HCT116 (cell line): ENCODE measurements at regions not wholly inside any gene's neighbourhood (a gene's known extent, or its start where the extent isn't known, plus 50 kb on each side); places are given as distances from the start of the nearest gene placed in this dataset.
A peak's percentile ranks its signal among the peaks of the same experiment; 100 is the strongest.

Experiments used
- ATAC-seq: fragments of 200-7000 bp; cut with Tn5 transposase; 2 replicates; pipeline ENCODE4 v1.9.1; 2020; ENCODE audit warnings: mild to moderate bottlenecking, moderate library complexity
- BruUV-seq: library from RNA; stranded (reverse); fragments of 400-500 nt; replicated peaks from 2 replicates; lab custom pipeline; 2021; lab: Mats Ljungman, UMichigan
- CTCF ChIA-PET: fragments of 300-600 bp; sonication (Branson Sonifier 250); formaldehyde crosslinking; loops from one replicate; lab custom pipeline; 2021; ENCODE audit warnings: antibody characterized with exemption; lab: Charles Lee
- POLR2A ChIA-PET: fragments of 300-600, 350-600 bp; sonication (Branson Sonifier 250); formaldehyde crosslinking; loops from one replicate; lab custom pipeline; 2021; ENCODE audit warnings: antibody characterized with exemption; lab: Charles Lee
- RAD21 ChIA-PET, 2 experiments: fragments of 300-600 bp; sonication (Branson Sonifier 250); formaldehyde crosslinking; loops; one replicate each; lab custom pipeline; 2023; ENCODE audit warnings: low total read pairs in 2 of 2; ENCODE audit not compliant: uncharacterized antibody in 2 of 2, unreplicated experiment in 2 of 2, low non-redundant PET in 1 of 2; lab: Charles Lee
- DNase-seq: peaks from one replicate; pipeline ENCODE4 v3.0.0-alpha.2; 2010; ENCODE audit warnings: low read depth, low spot score
- H2AFZ ChIP-seq: fragments of 200-600 bp; shearing (Covaris generic), sonication (generic); 2 replicates; pipeline ENCODE4 v1.6.1; 2017; ENCODE audit warnings: low read depth, mixed run types, mixed read lengths, antibody characterized with exemption, low read length; ENCODE audit not compliant: poor library complexity, severe bottlenecking
- H3K27ac ChIP-seq: 2 replicates; pipeline ENCODE4 v1.5.1; 2012; ENCODE audit warnings: low read depth, low read length
- H3K27me3 ChIP-seq: fragments of 200-600 bp; sonication (generic); 2 replicates; pipeline ENCODE4 v1.6.1; 2016; ENCODE audit warnings: mixed run types, low read length, mixed read lengths; ENCODE audit not compliant: insufficient read depth
- H3K36me3 ChIP-seq, 2 experiments: fragments of 200-500 bp in 1 of 2; fragments of 200-600 bp in 1 of 2; sonication (Bioruptor generic) in 1 of 2; sonication (generic) in 1 of 2; 2 replicates each; pipeline versions ENCODE4 v1.5.1 to v1.6.1; 2014 to 2016; ENCODE audit warnings: low read length in 2 of 2, inconsistent platforms in 1 of 2, mixed read lengths in 1 of 2, mixed run types in 1 of 2; ENCODE audit not compliant: insufficient read depth in 2 of 2, control insufficient read depth in 1 of 2
- H3K4me1 ChIP-seq, 2 experiments: fragments of 200-600 bp in 1 of 2; sonication (generic) in 1 of 2; 2 replicates each; pipeline versions ENCODE4 v1.5.1 to v1.6.1; 2012 to 2017; ENCODE audit warnings: low read length in 2 of 2, inconsistent platforms in 1 of 2, mild to moderate bottlenecking in 1 of 2, mixed read lengths in 1 of 2, mixed run types in 1 of 2, moderate library complexity in 1 of 2; ENCODE audit not compliant: insufficient read depth in 2 of 2, control insufficient read depth in 1 of 2
- H3K4me2 ChIP-seq: fragments of 200-600 bp; sonication (generic); 2 replicates; pipeline ENCODE4 v1.6.1; 2017; ENCODE audit warnings: mixed run types, low read length, mixed read lengths
- H3K4me3 ChIP-seq, 2 experiments: fragments of 200-600 bp in 1 of 2; sonication (generic) in 1 of 2; replicated peaks in 1 of 2; 2 replicates each; pipeline ENCODE4 v1.5.1; 2011 to 2016; ENCODE audit warnings: low read length in 2 of 2, control low read depth in 1 of 2, low read depth in 1 of 2, mild to moderate bottlenecking in 1 of 2, mixed read lengths in 1 of 2, mixed run types in 1 of 2
- H3K79me2 ChIP-seq: fragments of 200-600 bp; sonication (generic); 2 replicates; pipeline ENCODE4 v1.6.1; 2017; ENCODE audit warnings: mild to moderate bottlenecking, mixed run types, low read length, moderate library complexity, mixed read lengths; ENCODE audit not compliant: insufficient read depth
- H3K9ac ChIP-seq: fragments of 200-600 bp; sonication (generic); 2 replicates; pipeline ENCODE4 v1.6.1; 2016; ENCODE audit warnings: low read length, mixed read lengths
- H3K9me2 ChIP-seq: fragments of 200-600 bp; sonication (generic), shearing (Covaris generic); 2 replicates; pipeline ENCODE4 v1.6.1; 2017; ENCODE audit warnings: mixed run types, mild to moderate bottlenecking, moderate library complexity; ENCODE audit not compliant: insufficient read depth
- H3K9me3 ChIP-seq, 2 experiments: fragments of 200-500 bp in 1 of 2; fragments of 200-600 bp in 1 of 2; sonication (Bioruptor generic) in 1 of 2; sonication (generic) in 1 of 2; 2 replicates each; pipeline ENCODE4 v1.6.1; 2014 to 2017; ENCODE audit warnings: low read length in 2 of 2, mixed read lengths in 2 of 2, inconsistent platforms in 1 of 2, low read depth in 1 of 2, mild to moderate bottlenecking in 1 of 2, mixed run types in 1 of 2, moderate library complexity in 1 of 2; ENCODE audit not compliant: control insufficient read depth in 1 of 2, insufficient read depth in 1 of 2
- H4K20me1 ChIP-seq: fragments of 200-600 bp; sonication (generic), shearing (Covaris generic); 2 replicates; pipeline ENCODE4 v1.6.1; 2017; ENCODE audit warnings: mixed run types, mild to moderate bottlenecking, moderate library complexity; ENCODE audit not compliant: insufficient read depth
- CBX3 ChIP-seq: IDR thresholded peaks from 2 replicates; pipeline ENCODE4 v1.6.1; 2012; ENCODE audit warnings: low read depth
- CTCF ChIP-seq, 3 experiments: fragments of 200-600 bp in 1 of 3; sonication (generic) in 1 of 3; IDR thresholded peaks in 2 of 3; conservative IDR thresholded peaks in 1 of 3; 2 replicates each; pipeline ENCODE4 v1.5.1; 2012 to 2017; ENCODE audit warnings: low read depth in 2 of 3, low read length in 2 of 3, antibody characterized with exemption in 1 of 3, borderline replicate concordance in 1 of 3, control low read depth in 1 of 3, mild to moderate bottlenecking in 1 of 3, mixed read lengths in 1 of 3, mixed run types in 1 of 3, moderate library complexity in 1 of 3; ENCODE audit not compliant: insufficient read depth in 1 of 3
- EGR1 ChIP-seq: IDR thresholded peaks from 2 replicates; pipeline ENCODE4 v1.6.1; 2012; ENCODE audit warnings: low read depth
- ELF1 ChIP-seq: IDR thresholded peaks from 2 replicates; pipeline ENCODE4 v1.6.1; 2012; ENCODE audit warnings: low read depth, borderline replicate concordance
- EZH2 ChIP-seq: fragments of 200-600 bp; sonication (generic); IDR thresholded peaks from 2 replicates; pipeline ENCODE4 v1.6.1; 2017; ENCODE audit warnings: antibody characterized with exemption, mixed run types
- EZH2phosphoT487 ChIP-seq: fragments of 200-600 bp; IDR thresholded peaks from 2 replicates; pipeline ENCODE4 v1.6.1; 2018; ENCODE audit warnings: antibody characterized with exemption, borderline replicate concordance
- POLR2A ChIP-seq: IDR thresholded peaks from 2 replicates; pipeline ENCODE4 v1.7.0; 2011; ENCODE audit warnings: borderline replicate concordance; ENCODE audit not compliant: insufficient read depth, insufficient read length; ENCODE audit errors: extremely low read depth
- RAD21 ChIP-seq: IDR thresholded peaks from 2 replicates; pipeline ENCODE4 v1.6.1; 2012; ENCODE audit warnings: low read depth, mild to moderate bottlenecking
- SIN3A ChIP-seq: IDR thresholded peaks from 2 replicates; pipeline ENCODE4 v1.6.1; 2012; ENCODE audit warnings: low read depth
- SRF ChIP-seq: IDR thresholded peaks from 2 replicates; pipeline ENCODE4 v1.6.1; 2012; ENCODE audit warnings: low read depth
- TCF7L2 ChIP-seq: IDR thresholded peaks from 2 replicates; pipeline ENCODE4 v1.7.0; 2011; ENCODE audit warnings: borderline replicate concordance, inconsistent platforms; ENCODE audit not compliant: insufficient read depth, insufficient read length; ENCODE audit errors: extremely low read depth
- intact Hi-C: fragments of 100-400 bp; cut with micrococcal nuclease; formaldehyde crosslinking; loops from 2 replicates; pipeline ENCODE4 v1.10.0; 2022
- TF ChIP-seq, protein P1 (sequence below): IDR thresholded peaks from 2 replicates; pipeline ENCODE4 v1.6.1; 2011; ENCODE audit warnings: mild to moderate bottlenecking, low read length, moderate library complexity; ENCODE audit not compliant: insufficient replicate concordance; ENCODE audit errors: extremely low read depth

DNA sequence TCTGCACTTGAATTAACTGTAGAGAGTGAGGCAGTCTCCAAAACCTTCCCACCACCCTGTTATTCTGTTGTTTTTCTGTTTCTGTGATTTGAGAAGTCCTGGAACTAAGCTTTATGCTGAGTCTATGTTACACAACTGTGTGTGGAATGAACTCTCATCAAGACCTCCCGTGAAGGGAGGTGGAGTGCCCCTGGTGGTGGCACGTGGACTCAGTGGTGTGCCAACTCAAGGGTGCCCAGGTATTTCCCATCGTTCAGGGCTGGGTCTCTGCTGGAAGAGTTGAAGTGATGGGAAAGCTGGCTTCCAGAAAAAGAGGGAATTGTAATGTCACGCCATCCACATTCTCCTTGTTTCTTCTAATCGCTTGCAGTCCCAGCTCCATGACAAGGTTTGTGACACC, 374.2 kb downstream of the SMOC2 start:
- H3K9ac ChIP-seq = no peak overlapping the region
- peak; percentile 90 for ATAC-seq
- no peaks in the 10 kb centered on the region for H3K9me2 ChIP-seq
- H3K9me3 ChIP-seq = peaks cover 0 to 4% of the 10 kb centered on the region in 2 experiments; a peak in 1 of 4 replicates
- intact Hi-C loops = no loop called here
- H3K27ac ChIP-seq = no peak overlapping the region
- no peak overlapping the region for H3K4me3 ChIP-seq
- CTCF ChIA-PET = interaction anchor here (1.2 to 1.5 kb wide), 2 partner anchors 10 to 11 kb away, joined by 3 to 8 read pairs; no protein-coding TSS in a partner anchor
- H2AFZ ChIP-seq = no peak overlapping the region
- H3K79me2 ChIP-seq = no peaks in the 10 kb centered on the region
- H3K4me1 ChIP-seq = no peaks in the 10 kb centered on the region
- no peaks in the 10 kb centered on the region for H4K20me1 ChIP-seq
- BruUV-seq = no TSS peak
- peak; percentile 10; the same call in 1 of the 2 replicates for TF ChIP-seq RAD21
- TF ChIP-seq CTCF (IDR thresholded peaks at IDR 0.05 in 2 of 3, conservative IDR thresholded peaks at IDR 0.05 in 1 of 3; ENCODE audit: borderline replicate concordance in 1 of 3, insufficient read depth in 1 of 3, low read depth in 2 of 3, low read length in 2 of 3) = peak in 2 of 3 experiments; percentile 69 to 76; a peak in 4 of 6 replicates
- TF ChIP-seq ELF1 = no peak
- no peak for TF ChIP-seq CBX3
- TF ChIP-seq, all 23 proteins: peak for 2
- no peaks in the 10 kb centered on the region for H3K27me3 ChIP-seq
- H3K36me3 ChIP-seq = no peaks in the 10 kb centered on the region
- POLR2A ChIA-PET = no interaction called here
- DNase-seq = peak; percentile 4
- RAD21 ChIA-PET = interaction anchor here in 1 of 2 experiments (1.0 kb wide), 1 partner anchor 15 kb away, joined by 3 read pairs; no protein-coding TSS in a partner anchor
- H3K4me2 ChIP-seq = no peak overlapping the region

- ATAC-seq (no peak), DNase-seq (no peak)
- no peaks in the 10 kb centered on the region for H3K9me2 ChIP-seq
- H3K4me2 ChIP-seq = no peak overlapping the region
- RAD21 ChIA-PET = no interaction called here
- H3K4me1 ChIP-seq = no peaks in the 10 kb centered on the region
- no peaks in the 10 kb centered on the region for H3K9me3 ChIP-seq
- BruUV-seq = no TSS peak
- H4K20me1 ChIP-seq = no peaks in the 10 kb centered on the region
- TF ChIP-seq EZH2phosphoT487 (no peak), SRF (no peak), ELF1 (no peak), EGR1 (no peak), SIN3A (no peak), POLR2A (no peak), TCF7L2 (no peak), EZH2 (no peak), RAD21 (no peak)
- TF ChIP-seq, protein P1, sequence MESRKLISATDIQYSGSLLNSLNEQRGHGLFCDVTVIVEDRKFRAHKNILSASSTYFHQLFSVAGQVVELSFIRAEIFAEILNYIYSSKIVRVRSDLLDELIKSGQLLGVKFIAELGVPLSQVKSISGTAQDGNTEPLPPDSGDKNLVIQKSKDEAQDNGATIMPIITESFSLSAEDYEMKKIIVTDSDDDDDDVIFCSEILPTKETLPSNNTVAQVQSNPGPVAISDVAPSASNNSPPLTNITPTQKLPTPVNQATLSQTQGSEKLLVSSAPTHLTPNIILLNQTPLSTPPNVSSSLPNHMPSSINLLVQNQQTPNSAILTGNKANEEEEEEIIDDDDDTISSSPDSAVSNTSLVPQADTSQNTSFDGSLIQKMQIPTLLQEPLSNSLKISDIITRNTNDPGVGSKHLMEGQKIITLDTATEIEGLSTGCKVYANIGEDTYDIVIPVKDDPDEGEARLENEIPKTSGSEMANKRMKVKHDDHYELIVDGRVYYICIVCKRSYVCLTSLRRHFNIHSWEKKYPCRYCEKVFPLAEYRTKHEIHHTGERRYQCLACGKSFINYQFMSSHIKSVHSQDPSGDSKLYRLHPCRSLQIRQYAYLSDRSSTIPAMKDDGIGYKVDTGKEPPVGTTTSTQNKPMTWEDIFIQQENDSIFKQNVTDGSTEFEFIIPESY = no peak
- TF ChIP-seq, all 23 proteins: peak for 0
- Histone ChIP-seq H2AFZ (no peak overlapping the region), H3K4me3 (no peak overlapping the region), H3K27me3 (no peaks in the 10 kb centered on the region), H3K27ac (no peak overlapping the region), H3K79me2 (no peaks in the 10 kb centered on the region), H3K9ac (no peak overlapping the region), H3K36me3 (no peaks in the 10 kb centered on the region)
- intact Hi-C loops = no loop called here
- ChIA-PET POLR2A (no interaction called here), CTCF (no interaction called here)
Observed at GRCh38 chr6:168808232-168808631, 367.2 kb downstream of the SMOC2 start.
